OCI-LY1 (cell line): ENCODE measurements at regions not wholly inside any gene's neighbourhood (a gene's known extent, or its start where the extent isn't known, plus 50 kb on each side); places are given as distances from the start of the nearest gene placed in this dataset.

Experiments used
- EZH2 ChIP-seq: fragments of 200-600 bp; sonication (generic), shearing (Covaris generic); IDR thresholded peaks from 2 replicates; pipeline ENCODE4 v1.8.0; 2017; ENCODE audit warnings: borderline replicate concordance, mixed run types, mild to moderate bottlenecking, antibody characterized with exemption, low read length, moderate library complexity, mixed read lengths
- TF ChIP-seq, protein P1 (sequence below): fragments of 200-600 bp; sonication (generic), shearing (Covaris generic); IDR thresholded peaks from 2 replicates; pipeline ENCODE4 v1.5.1; 2017; ENCODE audit warnings: mild to moderate bottlenecking, antibody characterized with exemption, low read length, moderate library complexity, mixed read lengths

DNA sequence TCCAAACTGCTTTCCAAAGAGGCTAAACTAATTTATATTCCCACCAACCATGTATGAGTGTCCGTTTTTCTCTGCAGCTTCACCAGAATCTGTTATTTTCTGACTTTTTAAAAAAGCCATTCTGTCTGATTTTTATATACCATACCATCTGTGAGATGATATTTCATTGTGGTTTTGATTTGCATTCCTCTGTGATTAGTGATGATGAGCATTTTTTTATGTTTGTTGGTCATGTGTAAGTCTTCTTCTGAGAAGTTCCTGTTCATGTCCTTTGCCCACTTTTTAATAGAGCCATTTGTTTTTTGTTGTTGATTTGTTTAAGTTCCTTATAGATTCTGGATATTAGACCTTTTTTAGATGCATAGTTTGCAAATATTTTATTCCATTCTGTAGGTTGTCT lies 179.4 kb upstream of the ALCAM start:
- TF ChIP-seq EZH2: no peak
- TF ChIP-seq, protein P1, sequence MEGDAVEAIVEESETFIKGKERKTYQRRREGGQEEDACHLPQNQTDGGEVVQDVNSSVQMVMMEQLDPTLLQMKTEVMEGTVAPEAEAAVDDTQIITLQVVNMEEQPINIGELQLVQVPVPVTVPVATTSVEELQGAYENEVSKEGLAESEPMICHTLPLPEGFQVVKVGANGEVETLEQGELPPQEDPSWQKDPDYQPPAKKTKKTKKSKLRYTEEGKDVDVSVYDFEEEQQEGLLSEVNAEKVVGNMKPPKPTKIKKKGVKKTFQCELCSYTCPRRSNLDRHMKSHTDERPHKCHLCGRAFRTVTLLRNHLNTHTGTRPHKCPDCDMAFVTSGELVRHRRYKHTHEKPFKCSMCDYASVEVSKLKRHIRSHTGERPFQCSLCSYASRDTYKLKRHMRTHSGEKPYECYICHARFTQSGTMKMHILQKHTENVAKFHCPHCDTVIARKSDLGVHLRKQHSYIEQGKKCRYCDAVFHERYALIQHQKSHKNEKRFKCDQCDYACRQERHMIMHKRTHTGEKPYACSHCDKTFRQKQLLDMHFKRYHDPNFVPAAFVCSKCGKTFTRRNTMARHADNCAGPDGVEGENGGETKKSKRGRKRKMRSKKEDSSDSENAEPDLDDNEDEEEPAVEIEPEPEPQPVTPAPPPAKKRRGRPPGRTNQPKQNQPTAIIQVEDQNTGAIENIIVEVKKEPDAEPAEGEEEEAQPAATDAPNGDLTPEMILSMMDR: no peak
